Testis (tissue), 2 donors: ENCODE measurements at regions not wholly inside any gene's neighbourhood (a gene's known extent, or its start where the extent isn't known, plus 50 kb on each side); places are given as distances from the start of the nearest gene placed in this dataset.

Source experiments
- DNase-seq: peaks from one replicate; pipeline ENCODE4 v3.0.0-alpha.2; 2019
- H3K27ac ChIP-seq, 2 donors: fragments of 200-600 bp; sonication (generic); one replicate each; pipeline ENCODE4 v1.5.1; 2019
- H3K27me3 ChIP-seq: fragments of 200-600 bp; sonication (generic); one replicate; pipeline ENCODE4 v1.5.1; 2019
- H3K36me3 ChIP-seq: fragments of 200-600 bp; sonication (generic); one replicate; pipeline ENCODE4 v1.5.1; 2017; ENCODE audit warnings: low read depth; ENCODE audit errors: missing control alignments
- H3K4me1 ChIP-seq: fragments of 200-600 bp; sonication (generic); one replicate; pipeline ENCODE4 v1.5.1; 2019
- H3K4me3 ChIP-seq, 2 donors: fragments of 200-600 bp; sonication (generic); one replicate each; pipeline ENCODE4 v1.5.1; 2017 to 2019
- H3K9me3 ChIP-seq: fragments of 200-600 bp; sonication (generic); one replicate; pipeline ENCODE4 v1.5.1; 2017
- POLR2A ChIP-seq: fragments of 450-650 bp; IDR thresholded peaks from one replicate; pipeline ENCODE4 v1.6.1; 2017; ENCODE audit warnings: antibody characterized with exemption, mild to moderate bottlenecking, moderate library complexity
- WGBS, 2 donors: methylation state at CpG; one replicate each; pipeline ENCODE4 v1.1.5; 2018; 5-methylcytosine and 5-hydroxymethylcytosine counted together
- intact Hi-C: fragments of 100-400 bp; cut with DNase I; formaldehyde crosslinking; loops from one replicate; pipeline ENCODE4 v1.15.1; 2023; ENCODE audit warnings: low total_unique reads
- TF ChIP-seq, protein P1 (sequence below), 3 experiments: fragments of 450-650 bp in 2 of 3; fragments of 200-600 bp in 1 of 3; sonication (generic) in 1 of 3; IDR thresholded peaks; one replicate each; pipeline ENCODE4 v1.5.1; 2016 to 2019; ENCODE audit warnings: antibody characterized with exemption in 3 of 3, mild to moderate bottlenecking in 2 of 3, moderate library complexity in 1 of 3

DNA sequence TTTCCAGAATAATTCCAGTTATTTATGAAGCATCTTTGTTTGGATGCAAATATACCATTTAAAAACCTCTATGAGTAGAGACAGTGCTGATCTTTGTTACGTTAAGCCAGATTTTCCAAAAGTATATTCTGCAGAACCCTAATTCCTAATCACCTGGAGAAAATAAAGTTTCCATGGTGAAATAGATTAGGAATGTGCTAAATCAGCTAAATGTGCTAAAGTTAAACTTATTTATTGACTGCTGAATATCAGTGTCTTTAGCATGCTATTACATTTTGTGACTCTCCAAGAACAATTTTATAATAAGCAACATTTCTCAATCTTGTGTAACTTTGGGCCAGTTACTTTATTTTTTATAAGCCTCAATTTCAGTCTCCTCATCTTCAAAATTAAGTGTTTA lies 196.3 kb upstream of the NFIA start:
- Histone ChIP-seq H3K4me1 (no peaks in the 10 kb centered on the region), H3K36me3 (no peaks in the 10 kb centered on the region), H3K27ac (no peak overlapping the region), H3K4me3 (no peak overlapping the region), H3K27me3 (no peaks in the 10 kb centered on the region), H3K9me3 (no peaks in the 10 kb centered on the region)
- 88 to 94% methylated on average over 1 of the region's 1 CpG for whole genome bisulfite sequencing, 2 donors
- intact Hi-C loops: no loop called here
- TF ChIP-seq, protein P1, sequence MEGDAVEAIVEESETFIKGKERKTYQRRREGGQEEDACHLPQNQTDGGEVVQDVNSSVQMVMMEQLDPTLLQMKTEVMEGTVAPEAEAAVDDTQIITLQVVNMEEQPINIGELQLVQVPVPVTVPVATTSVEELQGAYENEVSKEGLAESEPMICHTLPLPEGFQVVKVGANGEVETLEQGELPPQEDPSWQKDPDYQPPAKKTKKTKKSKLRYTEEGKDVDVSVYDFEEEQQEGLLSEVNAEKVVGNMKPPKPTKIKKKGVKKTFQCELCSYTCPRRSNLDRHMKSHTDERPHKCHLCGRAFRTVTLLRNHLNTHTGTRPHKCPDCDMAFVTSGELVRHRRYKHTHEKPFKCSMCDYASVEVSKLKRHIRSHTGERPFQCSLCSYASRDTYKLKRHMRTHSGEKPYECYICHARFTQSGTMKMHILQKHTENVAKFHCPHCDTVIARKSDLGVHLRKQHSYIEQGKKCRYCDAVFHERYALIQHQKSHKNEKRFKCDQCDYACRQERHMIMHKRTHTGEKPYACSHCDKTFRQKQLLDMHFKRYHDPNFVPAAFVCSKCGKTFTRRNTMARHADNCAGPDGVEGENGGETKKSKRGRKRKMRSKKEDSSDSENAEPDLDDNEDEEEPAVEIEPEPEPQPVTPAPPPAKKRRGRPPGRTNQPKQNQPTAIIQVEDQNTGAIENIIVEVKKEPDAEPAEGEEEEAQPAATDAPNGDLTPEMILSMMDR (IDR thresholded peaks at IDR 0.05): no peak
- no peak for TF ChIP-seq POLR2A
- DNase-seq: no peak

DNA sequence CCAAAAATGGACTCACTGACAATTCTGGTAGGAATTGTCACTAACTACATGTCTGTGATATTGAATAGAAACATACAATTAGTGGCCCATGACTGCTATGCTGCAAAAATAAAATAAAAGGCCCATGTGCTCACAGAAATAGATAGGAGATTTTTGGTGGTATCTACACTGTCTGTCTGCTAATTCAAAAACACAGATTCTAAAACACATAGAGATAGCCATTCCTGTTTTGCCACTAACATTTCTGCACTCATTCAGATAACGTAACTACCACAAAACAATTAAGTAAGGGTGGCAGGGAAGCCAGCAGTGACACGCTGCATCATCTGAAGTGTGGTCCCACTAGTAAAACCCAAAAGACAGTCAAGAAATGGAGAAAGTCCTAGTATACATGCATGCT lies 202.2 kb upstream of the NFIA start:
- Histone ChIP-seq H3K27me3 (no peaks in the 10 kb centered on the region), H3K36me3 (no peaks in the 10 kb centered on the region), H3K4me3 (no peak overlapping the region), H3K27ac (no peak overlapping the region), H3K4me1 (no peaks in the 10 kb centered on the region), H3K9me3 (no peaks in the 10 kb centered on the region)
- intact Hi-C loops: no loop called here
- TF ChIP-seq POLR2A: no peak
- TF ChIP-seq, protein P1 (IDR thresholded peaks at IDR 0.05): no peak
- DNase-seq: no peak
- 93 to 98% methylated on average over 2 of the region's 2 CpGs for WGBS, 2 donors

DNA sequence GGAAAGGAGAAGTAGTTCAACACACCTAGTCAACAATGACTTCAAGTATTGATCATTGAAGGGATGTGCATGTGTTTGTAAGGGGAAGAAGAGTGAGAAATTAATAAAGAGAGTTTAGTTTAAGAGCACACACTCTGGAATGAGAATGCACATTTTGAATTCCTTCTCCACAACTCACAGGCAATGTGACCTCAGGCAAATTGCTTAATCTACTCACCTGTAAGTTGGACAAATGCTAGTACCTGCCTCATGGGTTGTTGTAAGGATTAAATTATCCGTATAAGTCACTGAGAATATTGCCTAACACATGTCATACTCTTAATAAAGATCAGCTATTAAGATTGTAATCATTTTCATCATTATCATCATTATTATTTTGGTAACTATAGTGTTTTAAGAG lies 204.0 kb upstream of the NFIA start:
- DNase-seq: no peak
- Histone ChIP-seq H3K27ac (no peak overlapping the region), H3K4me3 (no peak overlapping the region)

DNA sequence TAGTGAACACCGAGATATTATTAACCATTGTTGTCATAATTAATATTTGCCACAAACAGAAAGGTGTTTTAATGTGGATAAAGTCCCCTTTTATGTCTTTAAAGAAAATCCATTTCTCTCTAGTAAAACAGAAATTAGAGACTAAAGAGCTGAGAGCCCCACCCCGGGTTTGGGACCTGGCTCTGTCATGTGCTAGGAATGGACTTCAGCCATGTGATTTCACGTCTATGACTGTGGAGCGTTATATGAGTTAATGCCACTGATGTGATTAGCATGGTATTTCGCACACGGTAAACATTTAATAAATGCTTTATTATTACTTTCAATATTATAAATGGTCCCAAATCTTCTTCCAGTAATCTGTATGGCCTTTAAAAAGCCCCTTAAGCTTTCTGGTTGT lies 205.0 kb upstream of the NFIA start:
- Histone ChIP-seq H3K27ac (no peak overlapping the region), H3K27me3 (no peaks in the 10 kb centered on the region), H3K4me3 (no peak overlapping the region), H3K36me3 (no peaks in the 10 kb centered on the region), H3K4me1 (no peaks in the 10 kb centered on the region), H3K9me3 (no peaks in the 10 kb centered on the region)
- no peak for DNase-seq
- intact Hi-C loops: no loop called here
- TF ChIP-seq POLR2A: no peak
- TF ChIP-seq, protein P1 (IDR thresholded peaks at IDR 0.05): no peak
- WGBS, 2 donors: 92 to 95% methylated on average over 6 of the region's 6 CpGs

More for the DNA sequence above, 204.0 kb upstream of the NFIA start:
- intact Hi-C loops: no loop called here
- Histone ChIP-seq H3K9me3 (no peaks in the 10 kb centered on the region), H3K36me3 (no peaks in the 10 kb centered on the region), H3K27me3 (no peaks in the 10 kb centered on the region), H3K4me1 (no peaks in the 10 kb centered on the region)
- WGBS, 2 donors: 50 to 89% methylated on average over 1 of the region's 1 CpG
- no peak for TF ChIP-seq POLR2A
- TF ChIP-seq, protein P1 (IDR thresholded peaks at IDR 0.05): no peak

DNA sequence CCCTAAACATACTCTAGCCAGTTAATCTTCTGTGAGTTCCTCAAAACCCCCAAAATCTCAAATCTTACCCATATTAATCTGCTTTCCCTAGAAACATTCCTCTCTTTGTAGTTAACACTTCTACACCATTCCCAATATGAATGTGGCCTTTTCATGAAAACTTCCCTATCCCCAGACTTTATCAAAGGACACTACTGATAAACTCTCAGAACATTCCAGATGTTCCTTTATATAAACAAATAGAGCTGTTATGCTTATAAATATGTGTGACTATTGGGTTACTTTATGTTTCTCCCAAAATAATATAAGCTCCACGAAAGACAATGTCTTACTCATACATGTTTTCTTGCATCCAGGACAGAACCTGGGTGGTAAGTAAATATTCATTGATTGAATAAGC lies 205.4 kb upstream of the NFIA start:
- intact Hi-C loops: no loop called here
- no peak for TF ChIP-seq POLR2A
- TF ChIP-seq, protein P1 (IDR thresholded peaks at IDR 0.05): no peak
- Histone ChIP-seq H3K27me3 (no peaks in the 10 kb centered on the region), H3K4me1 (no peaks in the 10 kb centered on the region), H3K27ac (no peak overlapping the region), H3K4me3 (no peak overlapping the region), H3K9me3 (no peaks in the 10 kb centered on the region), H3K36me3 (no peaks in the 10 kb centered on the region)
- no peak for DNase-seq
- 70 to 94% methylated on average over 1 of the region's 1 CpG for WGBS, 2 donors
